ENCODE measurements at regions not wholly inside any gene's neighbourhood (a gene's known extent, or its start where the extent isn't known, plus 50 kb on each side); places are given as distances from the start of the nearest gene placed in this dataset.

DNA sequence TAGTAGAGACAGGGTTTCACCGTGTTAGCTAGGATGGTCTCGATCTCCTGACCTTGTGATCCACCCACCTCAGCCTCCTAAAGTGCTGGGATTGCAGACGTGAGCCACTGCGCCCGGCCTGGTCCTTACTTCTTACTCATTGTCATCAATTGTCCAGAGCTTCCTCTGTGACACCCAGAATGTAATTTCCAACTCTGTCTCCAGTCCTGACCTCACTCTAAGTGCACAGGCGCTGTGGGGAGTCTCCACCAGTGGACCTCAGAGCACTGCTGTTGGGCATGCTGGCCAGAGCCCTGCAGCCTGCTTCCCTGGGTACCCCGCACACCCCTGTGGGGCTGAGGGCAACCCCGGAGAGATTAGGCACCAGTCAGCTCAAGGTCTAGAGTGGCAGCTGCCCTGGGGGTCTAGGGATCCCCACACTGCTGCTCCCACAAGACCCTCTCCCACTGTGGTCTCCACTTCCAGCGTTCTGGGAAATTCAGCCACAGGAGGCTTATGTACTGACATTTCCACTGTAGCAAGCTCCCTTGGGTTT is 1140.3 kb downstream of the TBC1D22A start:
- TF ChIP-seq, protein P1, sequence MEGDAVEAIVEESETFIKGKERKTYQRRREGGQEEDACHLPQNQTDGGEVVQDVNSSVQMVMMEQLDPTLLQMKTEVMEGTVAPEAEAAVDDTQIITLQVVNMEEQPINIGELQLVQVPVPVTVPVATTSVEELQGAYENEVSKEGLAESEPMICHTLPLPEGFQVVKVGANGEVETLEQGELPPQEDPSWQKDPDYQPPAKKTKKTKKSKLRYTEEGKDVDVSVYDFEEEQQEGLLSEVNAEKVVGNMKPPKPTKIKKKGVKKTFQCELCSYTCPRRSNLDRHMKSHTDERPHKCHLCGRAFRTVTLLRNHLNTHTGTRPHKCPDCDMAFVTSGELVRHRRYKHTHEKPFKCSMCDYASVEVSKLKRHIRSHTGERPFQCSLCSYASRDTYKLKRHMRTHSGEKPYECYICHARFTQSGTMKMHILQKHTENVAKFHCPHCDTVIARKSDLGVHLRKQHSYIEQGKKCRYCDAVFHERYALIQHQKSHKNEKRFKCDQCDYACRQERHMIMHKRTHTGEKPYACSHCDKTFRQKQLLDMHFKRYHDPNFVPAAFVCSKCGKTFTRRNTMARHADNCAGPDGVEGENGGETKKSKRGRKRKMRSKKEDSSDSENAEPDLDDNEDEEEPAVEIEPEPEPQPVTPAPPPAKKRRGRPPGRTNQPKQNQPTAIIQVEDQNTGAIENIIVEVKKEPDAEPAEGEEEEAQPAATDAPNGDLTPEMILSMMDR (tag by site-specific recombination; IDR thresholded peaks at IDR 0.05), result no peak
- TF ChIP-seq ZNF501 (tag by site-specific recombination; IDR thresholded peaks at IDR 0.05), result no peak
